Activated naive CD4-positive, alpha-beta T cell treated with anti-CD3 and anti-CD28 coated beads, Interleukin-2, amount 10 ng/mL, durations not matched to agents 7 days and 5 days (primary cell): ENCODE measurements at regions not wholly inside any gene's neighbourhood (a gene's known extent, or its start where the extent isn't known, plus 50 kb on each side); places are given as distances from the start of the nearest gene placed in this dataset.

Experiments
- CTCF ChIA-PET: fragments of 350-600 bp; sonication (Branson Sonifier 250); formaldehyde crosslinking; loops from one replicate; lab custom pipeline; 2021; ENCODE audit warnings: antibody characterized with exemption; lab: Charles Lee
- DNase-seq: peaks from one replicate; pipeline ENCODE4 v3.0.0-alpha.2; 2020
- H3K27ac Mint-ChIP-seq: one replicate; pipeline ENCODE4 v1.8.0; 2021; ENCODE audit warnings: mild to moderate bottlenecking, moderate library complexity, mixed read lengths
- H3K27me3 Mint-ChIP-seq: one replicate; pipeline ENCODE4 v1.8.0; 2021; ENCODE audit warnings: mild to moderate bottlenecking, mixed read lengths
- H3K36me3 Mint-ChIP-seq: one replicate; pipeline ENCODE4 v1.8.0; 2021; ENCODE audit warnings: mixed read lengths
- H3K4me1 Mint-ChIP-seq: one replicate; pipeline ENCODE4 v1.8.0; 2021; ENCODE audit warnings: mixed read lengths
- H3K4me3 Mint-ChIP-seq: one replicate; pipeline ENCODE4 v1.8.0; 2021; ENCODE audit warnings: mild to moderate bottlenecking, moderate library complexity, mixed read lengths
- H3K9me3 Mint-ChIP-seq: one replicate; pipeline ENCODE4 v1.8.0; 2021; ENCODE audit warnings: mixed read lengths

- Mint-ChIP-seq H3K27me3 (no peaks in the 10 kb centered on the region), H3K36me3 (no peaks in the 10 kb centered on the region), H3K4me1 (no peaks in the 10 kb centered on the region), H3K9me3 (no peaks in the 10 kb centered on the region), H3K27ac (no peak overlapping the region), H3K4me3 (no peak overlapping the region)
- CTCF ChIA-PET: no interaction called here
- no peak for DNase-seq
Measured at GRCh38 chr2:145034511-145034910, 514.6 kb upstream of the ZEB2 start.

- Mint-ChIP-seq H3K4me3 (no peak overlapping the region), H3K27ac (no peak overlapping the region), H3K9me3 (no peaks in the 10 kb centered on the region), H3K4me1 (no peaks in the 10 kb centered on the region), H3K27me3 (no peaks in the 10 kb centered on the region), H3K36me3 (no peaks in the 10 kb centered on the region)
- CTCF ChIA-PET: no interaction called here
- DNase-seq: no peak
Measured at GRCh38 chr2:145033438-145033837, 513.5 kb upstream of the ZEB2 start.

- H3K4me3 Mint-ChIP-seq: no peak overlapping the region
- H3K9me3 Mint-ChIP-seq: no peaks in the 10 kb centered on the region
- no peak for DNase-seq
- H3K36me3 Mint-ChIP-seq: no peaks in the 10 kb centered on the region
- no peaks in the 10 kb centered on the region for H3K4me1 Mint-ChIP-seq
- H3K27ac Mint-ChIP-seq: no peak overlapping the region
- CTCF ChIA-PET: no interaction called here
- H3K27me3 Mint-ChIP-seq: no peaks in the 10 kb centered on the region
Measured at GRCh38 chr2:145032791-145033190, 512.9 kb upstream of the ZEB2 start.

GRCh38 chr2:145029873-145030272, 510.0 kb upstream of the ZEB2 start:
- Mint-ChIP-seq H3K4me3 (no peak overlapping the region), H3K27ac (no peak overlapping the region), H3K4me1 (no peaks in the 10 kb centered on the region), H3K36me3 (no peaks in the 10 kb centered on the region), H3K27me3 (no peaks in the 10 kb centered on the region), H3K9me3 (no peaks in the 10 kb centered on the region)
- CTCF ChIA-PET: no interaction called here
- no peak for DNase-seq

GRCh38 chr2:145029081-145029480, 509.2 kb upstream of the ZEB2 start:
- H3K27me3 Mint-ChIP-seq: no peaks in the 10 kb centered on the region
- H3K4me3 Mint-ChIP-seq: no peak overlapping the region
- CTCF ChIA-PET: no interaction called here
- no peaks in the 10 kb centered on the region for H3K9me3 Mint-ChIP-seq
- DNase-seq: no peak
- no peaks in the 10 kb centered on the region for H3K4me1 Mint-ChIP-seq
- H3K27ac Mint-ChIP-seq: no peak overlapping the region
- no peaks in the 10 kb centered on the region for H3K36me3 Mint-ChIP-seq

GRCh38 chr2:145028101-145028920, 508.4 kb upstream of the ZEB2 start:
- Mint-ChIP-seq H3K36me3 (no peaks in the 10 kb centered on the region), H3K9me3 (no peaks in the 10 kb centered on the region), H3K27ac (no peak overlapping the region), H3K4me3 (no peak overlapping the region), H3K27me3 (no peaks in the 10 kb centered on the region), H3K4me1 (no peaks in the 10 kb centered on the region)
- CTCF ChIA-PET: no interaction called here
- no peak for DNase-seq

GRCh38 chr2:145026456-145027455, 506.8 kb upstream of the ZEB2 start:
- Mint-ChIP-seq H3K4me3 (no peak overlapping the region), H3K27me3 (no peaks in the 10 kb centered on the region), H3K9me3 (no peaks in the 10 kb centered on the region), H3K27ac (no peak overlapping the region), H3K4me1 (no peaks in the 10 kb centered on the region), H3K36me3 (no peaks in the 10 kb centered on the region)
- CTCF ChIA-PET: no interaction called here
- DNase-seq: no peak

GRCh38 chr2:145025382-145025781, 505.5 kb upstream of the ZEB2 start:
- H3K27ac Mint-ChIP-seq: no peak overlapping the region
- no peak for DNase-seq
- no peak overlapping the region for H3K4me3 Mint-ChIP-seq
- H3K9me3 Mint-ChIP-seq: no peaks in the 10 kb centered on the region
- no peaks in the 10 kb centered on the region for H3K27me3 Mint-ChIP-seq
- H3K36me3 Mint-ChIP-seq: no peaks in the 10 kb centered on the region
- no peaks in the 10 kb centered on the region for H3K4me1 Mint-ChIP-seq
- CTCF ChIA-PET: no interaction called here

GRCh38 chr2:145023334-145023934, 503.5 kb upstream of the ZEB2 start:
- no peaks in the 10 kb centered on the region for H3K4me1 Mint-ChIP-seq
- CTCF ChIA-PET: no interaction called here
- H3K27me3 Mint-ChIP-seq: no peaks in the 10 kb centered on the region
- no peak for DNase-seq
- H3K27ac Mint-ChIP-seq: no peak overlapping the region
- no peaks in the 10 kb centered on the region for H3K9me3 Mint-ChIP-seq
- H3K36me3 Mint-ChIP-seq: no peaks in the 10 kb centered on the region
- H3K4me3 Mint-ChIP-seq: no peak overlapping the region

GRCh38 chr2:145022666-145023333, 502.9 kb upstream of the ZEB2 start:
- no peaks in the 10 kb centered on the region for H3K27me3 Mint-ChIP-seq
- no peaks in the 10 kb centered on the region for H3K4me1 Mint-ChIP-seq
- H3K27ac Mint-ChIP-seq: no peak overlapping the region
- no peak for DNase-seq
- H3K36me3 Mint-ChIP-seq: no peaks in the 10 kb centered on the region
- no peaks in the 10 kb centered on the region for H3K9me3 Mint-ChIP-seq
- CTCF ChIA-PET: no interaction called here
- no peak overlapping the region for H3K4me3 Mint-ChIP-seq

- H3K4me1 Mint-ChIP-seq: no peaks in the 10 kb centered on the region
- DNase-seq: no peak
- H3K4me3 Mint-ChIP-seq: no peak overlapping the region
- H3K36me3 Mint-ChIP-seq: no peaks in the 10 kb centered on the region
- CTCF ChIA-PET: no interaction called here
- no peaks in the 10 kb centered on the region for H3K9me3 Mint-ChIP-seq
- H3K27ac Mint-ChIP-seq: no peak overlapping the region
- no peaks in the 10 kb centered on the region for H3K27me3 Mint-ChIP-seq
Measured at GRCh38 chr2:145021962-145022665, 502.2 kb upstream of the ZEB2 start.

- Mint-ChIP-seq H3K4me3 (no peak overlapping the region), H3K4me1 (no peaks in the 10 kb centered on the region), H3K27me3 (no peaks in the 10 kb centered on the region), H3K27ac (no peak overlapping the region), H3K9me3 (no peaks in the 10 kb centered on the region), H3K36me3 (no peaks in the 10 kb centered on the region)
- DNase-seq: no peak
- CTCF ChIA-PET: no interaction called here
Measured at GRCh38 chr2:145020694-145021093, 500.8 kb upstream of the ZEB2 start.

GRCh38 chr2:145020139-145020538, 500.2 kb upstream of the ZEB2 start:
- Mint-ChIP-seq H3K27me3 (no peaks in the 10 kb centered on the region), H3K4me3 (no peak overlapping the region), H3K36me3 (no peaks in the 10 kb centered on the region), H3K4me1 (no peaks in the 10 kb centered on the region), H3K27ac (no peak overlapping the region), H3K9me3 (no peaks in the 10 kb centered on the region)
- no peak for DNase-seq
- CTCF ChIA-PET: no interaction called here
